SK-N-SH (cell line): ENCODE measurements at regions not wholly inside any gene's neighbourhood (a gene's known extent, or its start where the extent isn't known, plus 50 kb on each side); places are given as distances from the start of the nearest gene placed in this dataset.

Experiments used
- CTCF ChIA-PET: fragments of 300-600, 350-600 bp; formaldehyde crosslinking; extraction: SDS; loops from one replicate; lab custom pipeline; 2021; lab: Yijun Ruan, JAX
- POLR2A ChIA-PET: fragments of 350-600 bp; sonication (Branson Sonifier 250); formaldehyde crosslinking; extraction: SDS; loops from one replicate; lab custom pipeline; 2020; ENCODE audit warnings: antibody characterized with exemption, inconsistent platforms; lab: Yijun Ruan, JAX
- DNase-seq: peaks from one replicate; pipeline ENCODE4 v3.0.0; 2012
- H2AFZ ChIP-seq: fragments of 200-600 bp; sonication (generic); 2 replicates; pipeline ENCODE4 v1.8.1; 2016; ENCODE audit warnings: antibody characterized with exemption, mild to moderate bottlenecking, low read depth
- H3F3A ChIP-seq: fragments of 200-600 bp; sonication (generic); replicated peaks from 2 replicates; pipeline ENCODE3; 2016; ENCODE audit warnings: antibody characterized with exemption, mild to moderate bottlenecking; ENCODE audit not compliant: insufficient read depth
- H3K27ac ChIP-seq, 2 experiments: fragments of 200-500 bp in 1 of 2; fragments of 200-600 bp in 1 of 2; sonication (Bioruptor generic) in 1 of 2; sonication (generic), shearing (Covaris generic) in 1 of 2; 2 replicates each; pipeline versions ENCODE4 v1.5.1 to v1.6.1; 2014 to 2016; ENCODE audit warnings: low read depth in 2 of 2, inconsistent platforms in 1 of 2, low read length in 1 of 2, mild to moderate bottlenecking in 1 of 2, mixed read lengths in 1 of 2
- H3K27me3 ChIP-seq: fragments of 200-600 bp; sonication (generic), shearing (Covaris generic); 2 replicates; pipeline ENCODE4 v1.6.1; 2016; ENCODE audit warnings: mixed run types; ENCODE audit not compliant: insufficient read depth
- H3K36me3 ChIP-seq, 2 experiments: fragments of 200-500 bp in 1 of 2; fragments of 200-600 bp in 1 of 2; sonication (Bioruptor generic) in 1 of 2; sonication (generic) in 1 of 2; replicated peaks in 1 of 2; 2 replicates each; pipeline versions ENCODE3 to v1.5.1; 2014 to 2016; ENCODE audit warnings: low read length in 1 of 2, mild to moderate bottlenecking in 1 of 2; ENCODE audit not compliant: insufficient read depth in 2 of 2, control insufficient read depth in 1 of 2
- H3K4me1 ChIP-seq, 2 experiments: fragments of 200-500 bp in 1 of 2; fragments of 200-600 bp in 1 of 2; sonication (Bioruptor generic) in 1 of 2; sonication (generic), shearing (Covaris generic) in 1 of 2; 2 replicates each; pipeline versions ENCODE4 v1.5.1 to v1.6.1; 2014 to 2016; ENCODE audit warnings: low read depth in 1 of 2, low read length in 1 of 2, mixed run types in 1 of 2; ENCODE audit not compliant: insufficient read depth in 2 of 2, control insufficient read depth in 1 of 2
- H3K4me2 ChIP-seq: fragments of 200-600 bp; sonication (generic), shearing (Covaris generic); 2 replicates; pipeline ENCODE4 v1.6.1; 2017; ENCODE audit warnings: mixed run types
- H3K4me3 ChIP-seq, 2 experiments: fragments of 200-500 bp in 1 of 2; fragments of 200-600 bp in 1 of 2; sonication (Bioruptor generic) in 1 of 2; sonication (generic), shearing (Covaris generic) in 1 of 2; 2 replicates each; pipeline versions ENCODE4 v1.5.1 to v1.8.1; 2014 to 2016; ENCODE audit warnings: low read depth in 2 of 2, inconsistent platforms in 1 of 2, low read length in 1 of 2, mild to moderate bottlenecking in 1 of 2, mixed read lengths in 1 of 2, moderate library complexity in 1 of 2
- H3K79me2 ChIP-seq: fragments of 200-600 bp; sonication (generic); 2 replicates; pipeline ENCODE4 v1.8.1; 2017; ENCODE audit warnings: mild to moderate bottlenecking; ENCODE audit not compliant: insufficient read depth
- H3K9ac ChIP-seq: fragments of 200-600 bp; sonication (generic); 2 replicates; pipeline ENCODE4 v1.6.1; 2017; ENCODE audit warnings: mixed run types
- H3K9me2 ChIP-seq: fragments of 200-600 bp; sonication (generic); 2 replicates; pipeline ENCODE4 v1.6.1; 2017; ENCODE audit warnings: mixed run types
- H3K9me3 ChIP-seq: fragments of 200-600 bp; sonication (generic); 2 replicates; pipeline ENCODE4 v1.6.1; 2017; ENCODE audit warnings: mixed run types, mild to moderate bottlenecking, moderate library complexity
- H4K20me1 ChIP-seq: fragments of 200-600 bp; sonication (generic); 2 replicates; pipeline ENCODE4 v1.6.1; 2017; ENCODE audit warnings: mild to moderate bottlenecking, mixed run types; ENCODE audit not compliant: insufficient read depth
- ELF1 ChIP-seq: IDR thresholded peaks from 2 replicates; pipeline ENCODE4 v1.4.0; 2012
- EP300 ChIP-seq, 2 experiments: IDR thresholded peaks; 2 replicates each; pipeline versions ENCODE4 v1.4.0 to v1.6.1; 2012; ENCODE audit warnings: borderline replicate concordance in 1 of 2, low read depth in 1 of 2, low read length in 1 of 2
- EZH2phosphoT487 ChIP-seq: fragments of 200-600 bp; sonication (generic); IDR thresholded peaks from 2 replicates; pipeline ENCODE4 v1.6.1; 2017; ENCODE audit warnings: low read depth, mixed run types, mild to moderate bottlenecking, antibody characterized with exemption, moderate library complexity, borderline replicate concordance
- FOSL2 ChIP-seq: IDR thresholded peaks from 2 replicates; pipeline ENCODE4 v1.4.0; 2012; ENCODE audit warnings: low read depth, mild to moderate bottlenecking, moderate library complexity, borderline replicate concordance
- GABPA ChIP-seq: IDR thresholded peaks from 2 replicates; pipeline ENCODE4 v1.4.0; 2012; ENCODE audit warnings: low read depth, mild to moderate bottlenecking
- RAD21 ChIP-seq: IDR thresholded peaks from 2 replicates; pipeline ENCODE4 v1.6.1; 2012; ENCODE audit warnings: mild to moderate bottlenecking, low read length
- RCOR1 ChIP-seq: fragments of 150-350 bp; IDR thresholded peaks from 2 replicates; pipeline ENCODE4 v1.6.1; 2017; ENCODE audit warnings: antibody characterized with exemption, low read length
- RFX5 ChIP-seq: IDR thresholded peaks from 2 replicates; pipeline ENCODE4 v1.6.1; 2012; ENCODE audit warnings: mild to moderate bottlenecking, improper control_type of control experiment, low read length
- RXRA ChIP-seq: IDR thresholded peaks from 2 replicates; pipeline ENCODE4 v1.4.0; 2012; ENCODE audit warnings: low read depth, mild to moderate bottlenecking, borderline replicate concordance
- SMC3 ChIP-seq: IDR thresholded peaks from 2 replicates; pipeline ENCODE4 v1.6.1; 2012; ENCODE audit warnings: low read depth, low read length, improper control_type of control experiment
- TAF1 ChIP-seq: IDR thresholded peaks from 2 replicates; pipeline ENCODE4 v1.6.1; 2012; ENCODE audit warnings: low read depth, mild to moderate bottlenecking, low read length, moderate library complexity, borderline replicate concordance
- TCF12 ChIP-seq: IDR thresholded peaks from 2 replicates; pipeline ENCODE4 v1.4.0; 2012
- YY1 ChIP-seq: IDR thresholded peaks from 2 replicates; pipeline ENCODE4 v1.4.0; 2012; ENCODE audit warnings: low read depth, mild to moderate bottlenecking
- WGBS: methylation state at CpG from one replicate; pipeline ENCODE4 v1.1.6; 2017; ENCODE audit warnings: low lambda C conversion rate; 5-methylcytosine and 5-hydroxymethylcytosine counted together
- TF ChIP-seq, protein P1 (sequence below): fragments of 150-350 bp; IDR thresholded peaks from 2 replicates; pipeline ENCODE4 v1.6.1; 2016; ENCODE audit warnings: mild to moderate bottlenecking, low read depth, low read length
- TF ChIP-seq, protein P2 (sequence below): IDR thresholded peaks from 2 replicates; pipeline ENCODE4 v1.6.1; 2012; ENCODE audit warnings: mild to moderate bottlenecking, low read depth, low read length, moderate library complexity
- TF ChIP-seq, protein P3 (sequence below): IDR thresholded peaks from 2 replicates; pipeline ENCODE4 v1.4.0; 2012; ENCODE audit warnings: low read depth, borderline replicate concordance
- TF ChIP-seq, protein P4 (sequence below): fragments of 150-350 bp; IDR thresholded peaks from 2 replicates; pipeline ENCODE4 v1.6.1; 2017; ENCODE audit warnings: antibody characterized with exemption, low read length, low read depth, borderline replicate concordance

DNA sequence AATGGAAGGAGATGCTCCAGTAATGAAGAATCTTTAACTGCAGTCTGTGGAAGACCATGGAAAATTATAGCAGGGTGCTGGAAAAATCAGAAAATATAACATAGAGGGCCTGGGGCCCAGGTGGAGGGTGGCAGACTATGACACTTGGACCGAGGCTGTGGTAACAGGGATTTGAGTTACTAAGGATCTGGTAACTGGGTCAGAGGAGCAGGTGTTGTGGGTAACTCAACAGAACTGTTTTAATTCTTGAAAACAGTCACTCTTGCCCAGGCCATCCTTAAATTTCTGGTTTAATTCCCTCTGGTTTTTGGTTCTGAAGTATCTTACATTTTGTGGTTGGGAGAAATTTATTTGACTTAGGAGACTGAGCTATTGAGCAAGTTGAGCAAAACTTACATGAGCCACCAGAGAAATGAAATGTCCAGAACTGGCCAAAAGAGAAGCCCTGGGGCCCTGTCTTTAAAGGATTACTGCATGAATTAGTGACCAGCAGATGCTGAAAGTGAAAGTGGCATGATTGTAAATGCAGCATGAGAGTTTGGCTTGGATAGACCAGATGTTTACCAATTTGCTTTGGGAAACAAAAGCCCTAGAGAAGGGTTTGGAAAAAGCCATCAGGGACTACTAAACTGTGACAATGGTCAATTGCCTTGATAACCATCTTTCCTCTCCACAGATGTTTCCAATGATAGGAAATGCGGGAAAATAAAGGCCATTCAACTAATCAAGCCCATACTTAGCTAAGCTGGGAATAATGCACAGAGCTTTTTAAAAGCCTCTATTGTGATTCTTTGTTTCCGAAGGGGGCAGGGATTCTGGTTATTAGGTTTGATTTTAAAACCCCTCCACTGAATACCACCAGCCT is 374.9 kb upstream of the TGFBR2 start:
- H3K9me3 ChIP-seq = no peaks in the 10 kb centered on the region
- no peaks in the 10 kb centered on the region for H4K20me1 ChIP-seq
- peaks cover 24% of the 10 kb centered on the region for H3F3A ChIP-seq
- no peak overlapping the region for H3K4me3 ChIP-seq
- no peaks in the 10 kb centered on the region for H3K36me3 ChIP-seq
- whole genome bisulfite sequencing = 68% methylated on average over 3 of the region's 3 CpGs
- ChIA-PET POLR2A (no interaction called here), CTCF (interaction anchor here (0.6 to 6.3 kb wide), 5 partner anchors 18 to 189 kb away, joined by 3 to 25 read pairs (median 3); no protein-coding TSS in a partner anchor)
- peak overlapping the region; percentile 7 to 50; a peak in 3 of 4 replicates for H3K27ac ChIP-seq
- no peak overlapping the region for H2AFZ ChIP-seq
- H3K4me1 ChIP-seq = peaks cover 0 to 30% of the 10 kb centered on the region in 2 experiments
- no peaks in the 10 kb centered on the region for H3K79me2 ChIP-seq
- H3K9me2 ChIP-seq = no peaks in the 10 kb centered on the region
- no peak overlapping the region for H3K9ac ChIP-seq
- DNase-seq = peak; percentile 9
- no peak overlapping the region; the same call in 1 of the 2 replicates for H3K4me2 ChIP-seq
- TF ChIP-seq RCOR1 (peak; percentile 43; the same call in 1 of the 2 replicates), GABPA (no peak), EZH2phosphoT487 (no peak), EP300 (IDR thresholded peaks at IDR 0.05; ENCODE audit: borderline replicate concordance in 1 of 2, low read depth in 1 of 2, low read length in 1 of 2) (peak in 1 of 2 experiments; percentile 69; a peak in 1 of 4 replicates), RAD21 (no peak), RFX5 (no peak), TCF12 (no peak; the same call in 1 of the 2 replicates), ELF1 (no peak)
- TF ChIP-seq, protein P1, sequence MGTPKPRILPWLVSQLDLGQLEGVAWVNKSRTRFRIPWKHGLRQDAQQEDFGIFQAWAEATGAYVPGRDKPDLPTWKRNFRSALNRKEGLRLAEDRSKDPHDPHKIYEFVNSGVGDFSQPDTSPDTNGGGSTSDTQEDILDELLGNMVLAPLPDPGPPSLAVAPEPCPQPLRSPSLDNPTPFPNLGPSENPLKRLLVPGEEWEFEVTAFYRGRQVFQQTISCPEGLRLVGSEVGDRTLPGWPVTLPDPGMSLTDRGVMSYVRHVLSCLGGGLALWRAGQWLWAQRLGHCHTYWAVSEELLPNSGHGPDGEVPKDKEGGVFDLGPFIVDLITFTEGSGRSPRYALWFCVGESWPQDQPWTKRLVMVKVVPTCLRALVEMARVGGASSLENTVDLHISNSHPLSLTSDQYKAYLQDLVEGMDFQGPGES = no peak
- TF ChIP-seq, protein P2, sequence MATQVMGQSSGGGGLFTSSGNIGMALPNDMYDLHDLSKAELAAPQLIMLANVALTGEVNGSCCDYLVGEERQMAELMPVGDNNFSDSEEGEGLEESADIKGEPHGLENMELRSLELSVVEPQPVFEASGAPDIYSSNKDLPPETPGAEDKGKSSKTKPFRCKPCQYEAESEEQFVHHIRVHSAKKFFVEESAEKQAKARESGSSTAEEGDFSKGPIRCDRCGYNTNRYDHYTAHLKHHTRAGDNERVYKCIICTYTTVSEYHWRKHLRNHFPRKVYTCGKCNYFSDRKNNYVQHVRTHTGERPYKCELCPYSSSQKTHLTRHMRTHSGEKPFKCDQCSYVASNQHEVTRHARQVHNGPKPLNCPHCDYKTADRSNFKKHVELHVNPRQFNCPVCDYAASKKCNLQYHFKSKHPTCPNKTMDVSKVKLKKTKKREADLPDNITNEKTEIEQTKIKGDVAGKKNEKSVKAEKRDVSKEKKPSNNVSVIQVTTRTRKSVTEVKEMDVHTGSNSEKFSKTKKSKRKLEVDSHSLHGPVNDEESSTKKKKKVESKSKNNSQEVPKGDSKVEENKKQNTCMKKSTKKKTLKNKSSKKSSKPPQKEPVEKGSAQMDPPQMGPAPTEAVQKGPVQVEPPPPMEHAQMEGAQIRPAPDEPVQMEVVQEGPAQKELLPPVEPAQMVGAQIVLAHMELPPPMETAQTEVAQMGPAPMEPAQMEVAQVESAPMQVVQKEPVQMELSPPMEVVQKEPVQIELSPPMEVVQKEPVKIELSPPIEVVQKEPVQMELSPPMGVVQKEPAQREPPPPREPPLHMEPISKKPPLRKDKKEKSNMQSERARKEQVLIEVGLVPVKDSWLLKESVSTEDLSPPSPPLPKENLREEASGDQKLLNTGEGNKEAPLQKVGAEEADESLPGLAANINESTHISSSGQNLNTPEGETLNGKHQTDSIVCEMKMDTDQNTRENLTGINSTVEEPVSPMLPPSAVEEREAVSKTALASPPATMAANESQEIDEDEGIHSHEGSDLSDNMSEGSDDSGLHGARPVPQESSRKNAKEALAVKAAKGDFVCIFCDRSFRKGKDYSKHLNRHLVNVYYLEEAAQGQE = no peak
- no peaks in the 10 kb centered on the region for H3K27me3 ChIP-seq

DNA sequence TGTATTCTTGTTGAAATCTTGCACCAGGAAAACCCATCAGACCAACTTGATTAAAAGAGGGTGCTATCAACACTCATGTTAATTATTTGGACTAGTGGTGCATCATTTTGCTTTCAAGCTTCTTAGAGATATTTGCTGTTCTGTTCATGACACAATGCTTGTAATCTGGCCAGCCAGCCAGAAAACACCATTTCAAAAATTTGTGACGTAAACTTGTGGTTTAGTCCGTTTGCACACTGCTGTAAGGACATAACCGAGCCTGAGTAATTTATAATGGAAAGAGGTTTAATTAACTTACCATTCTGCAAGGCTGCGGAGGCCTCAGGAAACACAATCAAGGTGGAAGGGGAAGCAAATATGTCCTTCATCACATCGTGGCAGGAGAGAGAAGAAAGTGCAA is 374.3 kb upstream of the TGFBR2 start:
- H3K27ac ChIP-seq = peak overlapping the region in 1 of 2 experiments; percentile 50; a peak in 2 of 4 replicates
- H3F3A ChIP-seq = peaks cover 18% of the 10 kb centered on the region
- no peaks in the 10 kb centered on the region for H3K27me3 ChIP-seq
- no peaks in the 10 kb centered on the region for H3K36me3 ChIP-seq
- H3K4me2 ChIP-seq = no peak overlapping the region
- ChIA-PET POLR2A (no interaction called here), CTCF (interaction anchor here (1.2 to 6.3 kb wide), 2 partner anchors 18 to 34 kb away, joined by 3 to 25 read pairs; no protein-coding TSS in a partner anchor)
- H2AFZ ChIP-seq = no peak overlapping the region
- H3K9ac ChIP-seq = no peak overlapping the region
- no peaks in the 10 kb centered on the region for H4K20me1 ChIP-seq
- peaks cover 0 to 24% of the 10 kb centered on the region in 2 experiments; a peak in 2 of 4 replicates for H3K4me1 ChIP-seq
- WGBS = 97% methylated on average over 5 of the region's 5 CpGs
- H3K9me2 ChIP-seq = no peaks in the 10 kb centered on the region
- no peaks in the 10 kb centered on the region for H3K79me2 ChIP-seq
- no peaks in the 10 kb centered on the region for H3K9me3 ChIP-seq
- DNase-seq = no peak
- H3K4me3 ChIP-seq = no peak overlapping the region
- TF ChIP-seq ELF1 (no peak), YY1 (no peak), RFX5 (no peak), TAF1 (no peak), RXRA (no peak), RCOR1 (no peak), SMC3 (no peak), FOSL2 (no peak), GABPA (no peak)
- TF ChIP-seq, protein P3, sequence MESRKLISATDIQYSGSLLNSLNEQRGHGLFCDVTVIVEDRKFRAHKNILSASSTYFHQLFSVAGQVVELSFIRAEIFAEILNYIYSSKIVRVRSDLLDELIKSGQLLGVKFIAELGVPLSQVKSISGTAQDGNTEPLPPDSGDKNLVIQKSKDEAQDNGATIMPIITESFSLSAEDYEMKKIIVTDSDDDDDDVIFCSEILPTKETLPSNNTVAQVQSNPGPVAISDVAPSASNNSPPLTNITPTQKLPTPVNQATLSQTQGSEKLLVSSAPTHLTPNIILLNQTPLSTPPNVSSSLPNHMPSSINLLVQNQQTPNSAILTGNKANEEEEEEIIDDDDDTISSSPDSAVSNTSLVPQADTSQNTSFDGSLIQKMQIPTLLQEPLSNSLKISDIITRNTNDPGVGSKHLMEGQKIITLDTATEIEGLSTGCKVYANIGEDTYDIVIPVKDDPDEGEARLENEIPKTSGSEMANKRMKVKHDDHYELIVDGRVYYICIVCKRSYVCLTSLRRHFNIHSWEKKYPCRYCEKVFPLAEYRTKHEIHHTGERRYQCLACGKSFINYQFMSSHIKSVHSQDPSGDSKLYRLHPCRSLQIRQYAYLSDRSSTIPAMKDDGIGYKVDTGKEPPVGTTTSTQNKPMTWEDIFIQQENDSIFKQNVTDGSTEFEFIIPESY = no peak
- TF ChIP-seq, protein P4, sequence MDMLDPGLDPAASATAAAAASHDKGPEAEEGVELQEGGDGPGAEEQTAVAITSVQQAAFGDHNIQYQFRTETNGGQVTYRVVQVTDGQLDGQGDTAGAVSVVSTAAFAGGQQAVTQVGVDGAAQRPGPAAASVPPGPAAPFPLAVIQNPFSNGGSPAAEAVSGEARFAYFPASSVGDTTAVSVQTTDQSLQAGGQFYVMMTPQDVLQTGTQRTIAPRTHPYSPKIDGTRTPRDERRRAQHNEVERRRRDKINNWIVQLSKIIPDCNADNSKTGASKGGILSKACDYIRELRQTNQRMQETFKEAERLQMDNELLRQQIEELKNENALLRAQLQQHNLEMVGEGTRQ = no peak
